ENCODE measurements at regions not wholly inside any gene's neighbourhood (a gene's known extent, or its start where the extent isn't known, plus 50 kb on each side); places are given as distances from the start of the nearest gene placed in this dataset.

DNA sequence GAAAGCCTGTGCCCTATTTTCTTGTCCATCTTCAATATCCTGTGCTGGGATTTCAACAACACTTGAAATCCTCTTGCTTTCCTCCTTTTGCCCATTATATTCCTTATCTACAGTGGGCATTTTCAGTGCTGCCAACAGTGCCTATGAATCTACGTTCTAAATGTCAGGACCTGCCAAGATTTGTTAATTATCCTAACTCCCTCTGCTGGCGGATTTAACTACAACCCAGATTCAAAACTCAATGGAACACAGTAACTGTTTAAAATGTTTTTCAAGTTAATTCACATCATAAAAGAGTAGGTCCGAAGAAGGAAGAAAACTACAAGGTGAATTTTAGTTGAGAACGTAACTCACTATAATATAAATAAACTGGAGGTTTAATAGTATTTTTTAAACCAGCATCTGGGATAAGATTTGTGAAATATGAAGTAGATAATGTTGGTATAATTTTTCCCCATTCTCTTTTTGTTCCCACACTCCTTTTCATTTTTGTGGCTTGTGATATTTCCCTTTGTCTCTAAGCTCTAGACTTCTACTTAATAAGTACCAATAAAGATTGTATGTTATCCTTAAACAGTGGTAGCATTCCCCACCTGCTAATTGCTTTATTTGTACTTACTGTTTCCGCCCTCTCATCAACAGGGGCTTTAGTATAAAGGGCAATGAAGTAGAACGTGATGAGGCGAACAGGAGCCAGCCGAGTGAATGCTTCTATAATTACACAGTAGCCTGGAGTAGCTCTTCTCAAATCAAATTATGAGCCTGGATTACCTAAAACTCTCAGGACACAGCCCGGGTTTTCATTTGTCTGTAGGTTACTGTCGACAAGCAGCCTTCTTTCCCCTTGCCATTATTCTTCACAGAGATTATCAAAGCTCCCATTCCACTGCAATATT, 302.5 kb upstream of the ATP11B start:
- no peak overlapping the region for H3K27ac ChIP-seq (ENCODE audit: insufficient read depth, low read length)
- H3K23ac ChIP-seq (ENCODE audit: low read depth, low read length), result no peak overlapping the region
- no peak overlapping the region for H3K4ac ChIP-seq (ENCODE audit: low read depth, low read length)
- no peak overlapping the region for H2AK9ac ChIP-seq (replicated peaks; ENCODE audit: low read depth, low read length, poor library complexity)
- H3K56ac ChIP-seq (ENCODE audit: extremely low read depth, insufficient read depth, low read length), result no peak overlapping the region
- no peak overlapping the region for H4K91ac ChIP-seq (ENCODE audit: insufficient read depth, low read depth, low read length)
- no peak overlapping the region for H4K5ac ChIP-seq (ENCODE audit: low read depth, low read length)
- no peak overlapping the region for H2BK5ac ChIP-seq (ENCODE audit: low read depth, low read length, poor library complexity, severe bottlenecking)
- 33% methylated on average over 1 of the region's 10 CpGs; no CpG with 5 or more reads in 1 of the 2 experiments for WGBS, 2 experiments (ENCODE audit: extremely low coverage in 2 of 2, insufficient read length in 1 of 2)
- H3K14ac ChIP-seq (replicated peaks; ENCODE audit: low read depth, low read length), result no peak overlapping the region
- H2AFZ ChIP-seq (replicated peaks; ENCODE audit: low read length, poor library complexity), result no peak overlapping the region
- H2BK20ac ChIP-seq (ENCODE audit: low read depth, low read length), result no peak overlapping the region
- H3K79me1 ChIP-seq (ENCODE audit: low read depth in 1 of 2, low read length in 2 of 2), result no peaks in the 10 kb centered on the region
- ChIA-PET POLR2A (ENCODE audit: unreplicated experiment) (no interaction called here), CTCF (no interaction called here)
- BruUV-seq (replicated peaks), result no TSS peak
- H4K20me1 ChIP-seq (ENCODE audit: insufficient read depth, low read length), result no peaks in the 10 kb centered on the region
- no peak overlapping the region for H2AK5ac ChIP-seq (ENCODE audit: low read depth, low read length)
- no peak overlapping the region for H3K9ac ChIP-seq (ENCODE audit: low read depth, low read length)
- H3K4me2 ChIP-seq (ENCODE audit: low read depth, low read length), result no peak overlapping the region
- dilution Hi-C loops (cut with HindIII; ENCODE audit: low sequenced_read_pairs, unreplicated experiment), result no loop called here
- no peak overlapping the region for H2BK120ac ChIP-seq (ENCODE audit: low read depth, low read length)
- H3K18ac ChIP-seq (ENCODE audit: low read depth, low read length), result no peak overlapping the region
- H3K4me3 ChIP-seq (ENCODE audit: insufficient read depth, low read depth, low read length), result no peak overlapping the region
- no peak overlapping the region for H2BK15ac ChIP-seq (ENCODE audit: low read depth, low read length)
- no peaks in the 10 kb centered on the region for H3K4me1 ChIP-seq (ENCODE audit: control insufficient read depth, insufficient read depth, low read length)
- TF ChIP-seq CHD1 (IDR thresholded peaks at IDR 0.05; ENCODE audit: low read depth, low read length), result no peak
- TF ChIP-seq CEBPB (IDR thresholded peaks at IDR 0.05; ENCODE audit: low read depth, low read length), result no peak
- TF ChIP-seq MXI1 (IDR thresholded peaks at IDR 0.05; ENCODE audit: borderline replicate concordance, low read depth, low read length), result no peak
- TF ChIP-seq MAZ (IDR thresholded peaks at IDR 0.05; ENCODE audit: borderline replicate concordance, low read depth, low read length), result no peak
- no peak for TF ChIP-seq BHLHE40 (IDR thresholded peaks at IDR 0.05; ENCODE audit: low read depth, low read length)
- no peak for TF ChIP-seq SMC3 (IDR thresholded peaks at IDR 0.05; ENCODE audit: low read depth, low read length)
- no peak for TF ChIP-seq MAFK (IDR thresholded peaks at IDR 0.05; ENCODE audit: low read depth, low read length)
- TF ChIP-seq, protein P1, sequence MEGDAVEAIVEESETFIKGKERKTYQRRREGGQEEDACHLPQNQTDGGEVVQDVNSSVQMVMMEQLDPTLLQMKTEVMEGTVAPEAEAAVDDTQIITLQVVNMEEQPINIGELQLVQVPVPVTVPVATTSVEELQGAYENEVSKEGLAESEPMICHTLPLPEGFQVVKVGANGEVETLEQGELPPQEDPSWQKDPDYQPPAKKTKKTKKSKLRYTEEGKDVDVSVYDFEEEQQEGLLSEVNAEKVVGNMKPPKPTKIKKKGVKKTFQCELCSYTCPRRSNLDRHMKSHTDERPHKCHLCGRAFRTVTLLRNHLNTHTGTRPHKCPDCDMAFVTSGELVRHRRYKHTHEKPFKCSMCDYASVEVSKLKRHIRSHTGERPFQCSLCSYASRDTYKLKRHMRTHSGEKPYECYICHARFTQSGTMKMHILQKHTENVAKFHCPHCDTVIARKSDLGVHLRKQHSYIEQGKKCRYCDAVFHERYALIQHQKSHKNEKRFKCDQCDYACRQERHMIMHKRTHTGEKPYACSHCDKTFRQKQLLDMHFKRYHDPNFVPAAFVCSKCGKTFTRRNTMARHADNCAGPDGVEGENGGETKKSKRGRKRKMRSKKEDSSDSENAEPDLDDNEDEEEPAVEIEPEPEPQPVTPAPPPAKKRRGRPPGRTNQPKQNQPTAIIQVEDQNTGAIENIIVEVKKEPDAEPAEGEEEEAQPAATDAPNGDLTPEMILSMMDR (conservative IDR thresholded peaks at IDR 0.05; ENCODE audit: low read depth, low read length), result no peak
- no peak for TF ChIP-seq RCOR1 (IDR thresholded peaks at IDR 0.05; ENCODE audit: insufficient replicate concordance, low read length)
- TF ChIP-seq RFX5 (IDR thresholded peaks at IDR 0.05; ENCODE audit: low read depth, low read length), result no peak
- TF ChIP-seq, protein P2, sequence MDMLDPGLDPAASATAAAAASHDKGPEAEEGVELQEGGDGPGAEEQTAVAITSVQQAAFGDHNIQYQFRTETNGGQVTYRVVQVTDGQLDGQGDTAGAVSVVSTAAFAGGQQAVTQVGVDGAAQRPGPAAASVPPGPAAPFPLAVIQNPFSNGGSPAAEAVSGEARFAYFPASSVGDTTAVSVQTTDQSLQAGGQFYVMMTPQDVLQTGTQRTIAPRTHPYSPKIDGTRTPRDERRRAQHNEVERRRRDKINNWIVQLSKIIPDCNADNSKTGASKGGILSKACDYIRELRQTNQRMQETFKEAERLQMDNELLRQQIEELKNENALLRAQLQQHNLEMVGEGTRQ (IDR thresholded peaks at IDR 0.05; ENCODE audit: low read depth, low read length), result no peak
- TF ChIP-seq, protein P3, sequence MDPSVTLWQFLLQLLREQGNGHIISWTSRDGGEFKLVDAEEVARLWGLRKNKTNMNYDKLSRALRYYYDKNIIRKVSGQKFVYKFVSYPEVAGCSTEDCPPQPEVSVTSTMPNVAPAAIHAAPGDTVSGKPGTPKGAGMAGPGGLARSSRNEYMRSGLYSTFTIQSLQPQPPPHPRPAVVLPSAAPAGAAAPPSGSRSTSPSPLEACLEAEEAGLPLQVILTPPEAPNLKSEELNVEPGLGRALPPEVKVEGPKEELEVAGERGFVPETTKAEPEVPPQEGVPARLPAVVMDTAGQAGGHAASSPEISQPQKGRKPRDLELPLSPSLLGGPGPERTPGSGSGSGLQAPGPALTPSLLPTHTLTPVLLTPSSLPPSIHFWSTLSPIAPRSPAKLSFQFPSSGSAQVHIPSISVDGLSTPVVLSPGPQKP (IDR thresholded peaks at IDR 0.05; ENCODE audit: borderline replicate concordance, low read depth, low read length), result no peak
- no peak for TF ChIP-seq NFE2L2 (IDR thresholded peaks at IDR 0.05; ENCODE audit: low read depth, low read length)
- TF ChIP-seq POLR2A (IDR thresholded peaks at IDR 0.05; ENCODE audit: low read depth, low read length), result no peak
- in situ Hi-C loops (cut with MboI; ENCODE audit: low sequenced_read_pairs), result no loop called here
- DNase-seq (no peak), ATAC-seq (ENCODE audit: low read depth) (no peak)
- no peaks in the 10 kb centered on the region for H3K27me3 ChIP-seq (ENCODE audit: control insufficient read depth, insufficient read depth, low read length)
- H3K9me3 ChIP-seq (ENCODE audit: control insufficient read depth, insufficient read depth, low read length), result peaks cover 6% of the 10 kb centered on the region
- intact Hi-C loops (cut with micrococcal nuclease), result no loop called here
- no peaks in the 10 kb centered on the region for H3K9me1 ChIP-seq (ENCODE audit: insufficient read depth, low read length)
- H4K8ac ChIP-seq (ENCODE audit: low read depth in 2 of 2, low read length in 2 of 2), result no peak overlapping the region
- no peaks in the 10 kb centered on the region for H3K36me3 ChIP-seq (ENCODE audit: control insufficient read depth, insufficient read depth, low read length)
